Loucy (cell line): ENCODE measurements at regions not wholly inside any gene's neighbourhood (a gene's known extent, or its start where the extent isn't known, plus 50 kb on each side); places are given as distances from the start of the nearest gene placed in this dataset.

Experiments used
- EZH2phosphoT487 ChIP-seq: fragments of 200-600 bp; IDR thresholded peaks from 2 replicates; pipeline ENCODE4 v1.6.1; 2018; ENCODE audit warnings: antibody characterized with exemption, mild to moderate bottlenecking, moderate library complexity, borderline replicate concordance
- TF ChIP-seq, protein P1 (sequence below): fragments of 200-600 bp; sonication (generic); conservative IDR thresholded peaks from 2 replicates; pipeline ENCODE4 v1.5.1; 2014; ENCODE audit warnings: mild to moderate bottlenecking, antibody characterized with exemption, low read length

GRCh38 chr3:150238995-150239619 is 169.0 kb upstream of the TSC22D2 start:
- TF ChIP-seq, protein P1, sequence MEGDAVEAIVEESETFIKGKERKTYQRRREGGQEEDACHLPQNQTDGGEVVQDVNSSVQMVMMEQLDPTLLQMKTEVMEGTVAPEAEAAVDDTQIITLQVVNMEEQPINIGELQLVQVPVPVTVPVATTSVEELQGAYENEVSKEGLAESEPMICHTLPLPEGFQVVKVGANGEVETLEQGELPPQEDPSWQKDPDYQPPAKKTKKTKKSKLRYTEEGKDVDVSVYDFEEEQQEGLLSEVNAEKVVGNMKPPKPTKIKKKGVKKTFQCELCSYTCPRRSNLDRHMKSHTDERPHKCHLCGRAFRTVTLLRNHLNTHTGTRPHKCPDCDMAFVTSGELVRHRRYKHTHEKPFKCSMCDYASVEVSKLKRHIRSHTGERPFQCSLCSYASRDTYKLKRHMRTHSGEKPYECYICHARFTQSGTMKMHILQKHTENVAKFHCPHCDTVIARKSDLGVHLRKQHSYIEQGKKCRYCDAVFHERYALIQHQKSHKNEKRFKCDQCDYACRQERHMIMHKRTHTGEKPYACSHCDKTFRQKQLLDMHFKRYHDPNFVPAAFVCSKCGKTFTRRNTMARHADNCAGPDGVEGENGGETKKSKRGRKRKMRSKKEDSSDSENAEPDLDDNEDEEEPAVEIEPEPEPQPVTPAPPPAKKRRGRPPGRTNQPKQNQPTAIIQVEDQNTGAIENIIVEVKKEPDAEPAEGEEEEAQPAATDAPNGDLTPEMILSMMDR = peak; percentile 50
- TF ChIP-seq EZH2phosphoT487 = no peak
